Epithelial cell of proximal tubule (primary cell): ENCODE measurements at regions not wholly inside any gene's neighbourhood (a gene's known extent, or its start where the extent isn't known, plus 50 kb on each side); places are given as distances from the start of the nearest gene placed in this dataset.
"Not testable (repeated sequence)": the region's sequence is repeated elsewhere in the genome, so short reads cannot be mapped to it uniquely, and the experiment has no call there.

Experiments
- DNase-seq: peaks from one replicate; pipeline ENCODE4 v3.0.0-alpha.2; 2011; ENCODE audit warnings: low read depth
- H3K4me3 ChIP-seq: 2 replicates; pipeline ENCODE4 v1.5.1; 2011; ENCODE audit warnings: low read depth, mild to moderate bottlenecking, low read length
- TF ChIP-seq, protein P1 (sequence below): conservative IDR thresholded peaks from 2 replicates; pipeline ENCODE4 v1.5.1; 2012; ENCODE audit warnings: low read depth, mild to moderate bottlenecking, low read length

GRCh38 chr3:147507638-147508286 is 98.6 kb downstream of the ZIC1 start:
- TF ChIP-seq, protein P1, sequence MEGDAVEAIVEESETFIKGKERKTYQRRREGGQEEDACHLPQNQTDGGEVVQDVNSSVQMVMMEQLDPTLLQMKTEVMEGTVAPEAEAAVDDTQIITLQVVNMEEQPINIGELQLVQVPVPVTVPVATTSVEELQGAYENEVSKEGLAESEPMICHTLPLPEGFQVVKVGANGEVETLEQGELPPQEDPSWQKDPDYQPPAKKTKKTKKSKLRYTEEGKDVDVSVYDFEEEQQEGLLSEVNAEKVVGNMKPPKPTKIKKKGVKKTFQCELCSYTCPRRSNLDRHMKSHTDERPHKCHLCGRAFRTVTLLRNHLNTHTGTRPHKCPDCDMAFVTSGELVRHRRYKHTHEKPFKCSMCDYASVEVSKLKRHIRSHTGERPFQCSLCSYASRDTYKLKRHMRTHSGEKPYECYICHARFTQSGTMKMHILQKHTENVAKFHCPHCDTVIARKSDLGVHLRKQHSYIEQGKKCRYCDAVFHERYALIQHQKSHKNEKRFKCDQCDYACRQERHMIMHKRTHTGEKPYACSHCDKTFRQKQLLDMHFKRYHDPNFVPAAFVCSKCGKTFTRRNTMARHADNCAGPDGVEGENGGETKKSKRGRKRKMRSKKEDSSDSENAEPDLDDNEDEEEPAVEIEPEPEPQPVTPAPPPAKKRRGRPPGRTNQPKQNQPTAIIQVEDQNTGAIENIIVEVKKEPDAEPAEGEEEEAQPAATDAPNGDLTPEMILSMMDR, result no peak
- no peak overlapping the region for H3K4me3 ChIP-seq
- no peak for DNase-seq

- DNase-seq, result no peak
- H3K4me3 ChIP-seq, result no peak overlapping the region
- TF ChIP-seq, protein P1, result no peak
Measured at GRCh38 chr3:147509448-147509847, 100.3 kb downstream of the ZIC1 start.

GRCh38 chr3:147513785-147514184 is 104.6 kb downstream of the ZIC1 start:
- TF ChIP-seq, protein P1, result no peak
- DNase-seq, result no peak

DNA sequence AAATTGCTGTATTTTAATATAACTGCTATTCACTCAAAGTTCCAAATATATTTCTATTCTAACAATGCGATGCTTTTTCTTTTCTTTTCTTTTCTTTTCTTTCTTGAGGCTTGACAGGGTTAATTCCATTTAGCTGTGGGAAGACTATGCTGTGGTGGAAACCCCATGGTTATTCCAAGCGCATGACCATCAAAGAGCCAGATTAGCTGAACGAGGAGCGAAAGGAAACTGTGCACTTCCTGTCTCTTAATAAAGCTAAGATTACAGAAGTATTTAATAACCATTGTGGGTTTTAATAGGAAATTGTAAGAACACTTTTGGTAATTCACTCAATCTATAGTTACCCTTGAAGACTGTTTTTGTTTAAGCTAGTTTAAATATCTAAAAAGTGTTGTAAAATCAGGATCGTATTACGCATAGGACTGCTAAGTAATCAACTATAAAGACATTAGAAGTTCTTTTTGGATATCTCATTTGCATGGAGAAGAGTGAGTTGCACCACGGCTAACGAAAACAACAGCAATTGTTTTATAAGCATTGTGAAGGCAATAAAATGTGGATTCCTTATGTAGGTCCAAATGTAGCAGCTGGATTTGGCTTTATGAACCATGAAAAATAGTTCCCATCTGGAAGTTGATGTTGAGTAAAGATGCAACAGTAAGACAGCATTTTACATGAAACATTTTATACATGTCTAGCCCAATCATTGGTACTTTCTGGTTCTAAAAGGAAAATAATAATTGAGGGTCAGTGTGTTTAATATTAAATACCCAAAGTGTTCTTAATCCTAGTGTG is 105.4 kb downstream of the ZIC1 start:
- DNase-seq, result no peak
- TF ChIP-seq, protein P1, result no peak
- no peak overlapping the region for H3K4me3 ChIP-seq

More at GRCh38 chr3:147513785-147514184, 104.6 kb downstream of the ZIC1 start:
- H3K4me3 ChIP-seq, result no peak overlapping the region

DNA sequence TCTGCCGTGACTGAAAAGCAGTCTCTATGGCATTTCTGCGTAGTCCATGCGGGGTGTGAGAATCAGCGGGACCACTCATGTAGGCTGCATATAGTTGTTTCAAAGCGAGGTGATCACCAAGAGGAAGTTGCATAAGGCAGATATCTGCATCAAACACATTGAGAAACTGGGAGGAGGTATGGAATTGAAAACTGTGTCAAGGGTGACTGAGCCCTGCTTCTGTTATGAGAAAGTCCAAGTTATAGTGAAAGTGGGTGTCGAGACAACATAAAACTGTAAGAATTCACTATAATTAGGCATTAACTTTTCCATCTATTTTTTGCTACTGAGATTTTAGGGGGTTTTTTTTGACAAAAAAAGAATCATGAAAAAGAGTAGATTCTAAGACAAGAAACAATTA is 109.3 kb downstream of the ZIC1 start:
- no peak for DNase-seq
- TF ChIP-seq, protein P1, result no peak
- H3K4me3 ChIP-seq, result no peak overlapping the region

DNA sequence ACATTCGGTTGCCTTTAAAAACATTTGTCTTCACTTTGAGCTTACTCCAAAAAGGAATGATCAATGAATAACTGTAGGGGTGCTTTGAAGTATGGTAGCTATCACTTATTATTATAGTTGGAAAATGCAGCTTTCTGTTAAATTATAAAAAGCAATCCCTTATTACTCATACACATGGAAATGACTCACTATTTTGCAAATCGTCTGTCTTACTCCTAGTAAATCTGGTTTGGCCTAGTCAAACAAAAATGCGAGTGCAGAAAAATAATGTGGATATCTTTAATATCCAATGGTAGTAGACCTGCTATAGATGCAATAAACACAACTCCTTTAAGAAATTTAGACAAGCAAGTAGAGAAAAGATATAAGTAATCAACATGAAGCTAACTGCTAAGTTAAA is 112.5 kb downstream of the ZIC1 start:
- TF ChIP-seq, protein P1, result no peak
- DNase-seq, result no peak
- no peak overlapping the region for H3K4me3 ChIP-seq

- not testable (repeated sequence) for H3K4me3 ChIP-seq, DNase-seq
Measured at GRCh38 chr3:147522780-147523179, 113.6 kb downstream of the ZIC1 start.
